ENCODE measurements at regions not wholly inside any gene's neighbourhood (a gene's known extent, or its start where the extent isn't known, plus 50 kb on each side); places are given as distances from the start of the nearest gene placed in this dataset.

- no peak for TF ChIP-seq EP300 (IDR thresholded peaks at IDR 0.05)
- no peak for TF ChIP-seq POLR2A (IDR thresholded peaks at IDR 0.05)
These were observed 57.6 kb upstream of the IFNLR1 start for GRCh38 chr1:24244519-24245268.

Data from upper lobe of left lung (tissue), 4 donors.